Right cardiac atrium (tissue), 5 donors: ENCODE measurements at regions not wholly inside any gene's neighbourhood (a gene's known extent, or its start where the extent isn't known, plus 50 kb on each side); places are given as distances from the start of the nearest gene placed in this dataset.

Experiments
- ATAC-seq, 2 donors: fragments of 200-7000 bp; cut with Tn5 transposase; one replicate each; pipeline versions ENCODE4 v1.8.0 to v1.9.1; 2020; ENCODE audit warnings: moderate library complexity in 2 of 2, mild to moderate bottlenecking in 1 of 2
- DNase-seq, 3 donors: peaks; one replicate each; pipeline ENCODE4 v3.0.0-alpha.2; 2020
- H3K27ac ChIP-seq: one replicate; pipeline ENCODE4 v1.5.1; 2013; ENCODE audit warnings: mild to moderate bottlenecking, low read length, control low read depth, moderate library complexity
- H3K27me3 ChIP-seq: one replicate; pipeline ENCODE4 v1.6.1; 2013; ENCODE audit not compliant: control insufficient read depth, insufficient read depth
- H3K4me1 ChIP-seq: one replicate; pipeline ENCODE4 v1.6.1; 2013; ENCODE audit warnings: low read length; ENCODE audit not compliant: control insufficient read depth, insufficient read depth
- H3K4me3 ChIP-seq: one replicate; pipeline ENCODE4 v1.5.1; 2013; ENCODE audit warnings: low read length, control low read depth
- H3K9me3 ChIP-seq: one replicate; pipeline ENCODE4 v1.6.1; 2013; ENCODE audit warnings: low read length; ENCODE audit not compliant: control insufficient read depth
- WGBS: extraction: QIAGEN DNeasy Blood & Tissue Kit; methylation state at CpG from one replicate; pipeline ENCODE4 v1.1.7; 2013; 5-methylcytosine and 5-hydroxymethylcytosine counted together
- intact Hi-C, 4 donors: fragments of 100-400 bp; cut with DNase I; formaldehyde crosslinking; loops; one replicate each; pipeline versions ENCODE4 v1.11.0 to v1.14.0; 2022 to 2023
- donor health status: healthy with polysubstance abuse.
- donor health status: DM: no; HTN: yes; CAD: no.
- donor health status: DM: no; HTN: no; CAD: no.
- donor health status: DM: no; HTN: yes; CAD: no; lungs with severe emphysema.
- donor health status: DM: yes; HTN: yes; CAD: no.

DNA sequence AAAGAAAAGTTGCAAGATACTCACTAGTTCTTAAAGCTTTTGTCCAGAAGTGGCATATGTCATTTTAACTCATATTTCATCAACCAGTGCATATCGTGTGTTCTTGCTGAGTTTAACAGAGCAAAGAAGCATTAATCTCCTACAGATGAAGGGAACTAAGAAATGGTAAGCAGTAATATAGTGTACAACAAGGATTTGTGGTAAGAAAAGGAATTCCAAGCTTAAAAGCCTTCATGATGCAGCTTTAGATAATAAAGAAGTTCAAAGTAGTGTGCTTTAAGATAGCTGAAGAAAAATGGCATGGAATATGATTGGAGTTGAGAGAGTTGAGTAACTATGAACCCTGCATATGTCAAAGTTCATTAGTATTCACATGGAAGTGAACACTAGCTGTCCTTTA lies 649.8 kb upstream of the FSHR start:
- DNase-seq: no peak
- Histone ChIP-seq H3K27ac (no peak overlapping the region), H3K9me3 (no peaks in the 10 kb centered on the region), H3K27me3 (no peaks in the 10 kb centered on the region), H3K4me1 (no peaks in the 10 kb centered on the region), H3K4me3 (no peak overlapping the region)
- WGBS: 80% methylated on average over 1 of the region's 1 CpG
- ATAC-seq: no peak
- intact Hi-C loops: no loop called here

DNA sequence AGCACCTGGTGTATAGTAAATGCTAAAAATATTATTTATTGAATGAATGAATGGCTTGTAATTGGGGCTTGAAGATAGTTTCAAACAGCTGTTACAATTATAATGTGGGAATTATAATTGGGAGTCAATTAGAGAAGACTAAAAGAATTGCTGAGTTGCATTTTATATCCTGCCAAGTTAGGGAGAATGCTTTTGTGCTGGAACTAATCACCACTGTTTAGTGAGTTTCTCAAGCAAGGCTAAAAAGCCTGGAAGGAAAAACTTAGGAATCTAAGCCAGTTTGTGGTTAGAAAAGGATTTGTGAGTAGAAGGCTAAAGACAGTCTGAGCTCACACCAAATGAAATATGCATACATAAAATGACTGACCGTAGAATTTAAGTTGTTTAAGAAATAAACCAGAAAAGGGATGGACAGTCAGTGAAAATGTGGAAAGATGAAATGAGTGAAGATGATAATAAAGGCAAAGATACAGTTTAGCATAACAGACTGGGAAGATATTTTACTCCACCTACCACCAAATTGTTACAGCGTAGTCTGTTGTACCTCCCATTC lies 647.7 kb upstream of the FSHR start:
- DNase-seq (no peak), ATAC-seq (no peak)
- no peaks in the 10 kb centered on the region for H3K27me3 ChIP-seq
- no peak overlapping the region for H3K27ac ChIP-seq
- H3K4me3 ChIP-seq: no peak overlapping the region
- no peaks in the 10 kb centered on the region for H3K9me3 ChIP-seq
- intact Hi-C loops: no loop called here
- WGBS: 75% methylated on average over 2 of the region's 2 CpGs
- no peaks in the 10 kb centered on the region for H3K4me1 ChIP-seq

DNA sequence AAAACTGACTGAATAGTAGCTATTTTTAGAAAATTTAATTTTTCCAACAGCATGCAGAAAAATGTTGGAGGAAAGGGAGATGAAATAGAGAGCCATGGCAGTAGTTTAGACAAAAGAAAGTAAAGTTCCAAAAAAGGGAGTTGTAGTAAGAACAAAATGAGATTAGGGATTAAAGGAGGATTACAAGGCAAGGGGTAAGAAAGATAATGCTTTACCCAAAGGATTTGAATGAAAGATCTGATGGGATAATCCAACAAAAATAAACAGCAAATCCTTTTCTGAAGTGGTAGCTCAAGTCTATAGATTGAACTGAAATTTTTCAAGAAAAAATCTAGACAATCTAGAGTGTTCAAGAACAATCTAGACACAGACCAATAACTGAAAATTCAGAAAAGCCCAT lies 644.3 kb upstream of the FSHR start:
- Histone ChIP-seq H3K27ac (no peak overlapping the region), H3K4me3 (no peak overlapping the region), H3K9me3 (no peaks in the 10 kb centered on the region), H3K4me1 (no peaks in the 10 kb centered on the region), H3K27me3 (no peaks in the 10 kb centered on the region)
- ATAC-seq (no peak), DNase-seq (no peak)
- intact Hi-C loops: no loop called here

DNA sequence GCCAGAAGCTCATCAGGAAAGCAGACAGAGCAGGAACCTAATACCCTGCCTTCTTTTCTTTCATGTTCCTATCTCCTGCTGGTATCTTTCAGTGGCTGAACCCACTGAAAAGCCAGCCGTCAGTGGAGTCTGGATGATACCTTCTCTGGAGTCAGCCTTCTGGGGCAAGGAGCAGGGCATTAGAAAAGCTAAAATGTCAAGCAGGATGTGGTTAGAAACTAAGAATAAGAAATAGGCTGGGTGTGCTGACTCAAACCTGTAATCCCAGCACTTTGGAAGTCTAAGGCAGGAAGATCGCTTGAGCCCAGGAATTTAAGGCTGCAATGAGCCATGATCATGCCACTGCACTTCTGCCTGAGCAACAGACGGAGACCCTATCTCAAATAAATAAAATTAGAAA lies 642.0 kb upstream of the FSHR start:
- 81% methylated on average over 3 of the region's 3 CpGs for WGBS

DNA sequence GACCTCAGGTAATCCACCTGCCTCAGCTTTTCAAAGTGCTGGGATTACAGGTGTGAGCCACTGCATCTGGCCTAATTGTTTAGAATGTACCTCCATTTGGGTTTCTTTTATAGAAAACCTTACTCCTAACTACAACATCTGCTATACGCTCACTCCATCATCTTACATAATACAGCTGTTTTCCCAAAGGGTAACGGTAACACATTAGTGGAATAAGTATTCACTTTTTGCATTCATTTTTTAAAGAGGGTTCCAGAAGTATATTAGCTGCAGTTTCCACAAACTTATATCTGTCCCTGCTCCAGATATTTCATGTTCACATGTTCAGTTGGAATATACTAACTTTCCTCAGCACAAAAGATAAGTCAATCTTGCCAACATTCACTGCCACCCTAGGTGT lies 640.1 kb upstream of the FSHR start:
- ATAC-seq: no peak
- Histone ChIP-seq H3K4me1 (no peaks in the 10 kb centered on the region), H3K27ac (no peak overlapping the region), H3K9me3 (no peaks in the 10 kb centered on the region), H3K4me3 (no peak overlapping the region), H3K27me3 (no peaks in the 10 kb centered on the region)
- WGBS: 79% methylated on average over 2 of the region's 2 CpGs
- intact Hi-C loops: no loop called here
- DNase-seq: no peak

More for the DNA sequence above, 642.0 kb upstream of the FSHR start:
- Histone ChIP-seq H3K4me1 (no peaks in the 10 kb centered on the region), H3K27ac (no peak overlapping the region), H3K27me3 (no peaks in the 10 kb centered on the region), H3K9me3 (no peaks in the 10 kb centered on the region), H3K4me3 (no peak overlapping the region)
- DNase-seq (no peak), ATAC-seq (no peak)
- intact Hi-C loops: no loop called here

DNA sequence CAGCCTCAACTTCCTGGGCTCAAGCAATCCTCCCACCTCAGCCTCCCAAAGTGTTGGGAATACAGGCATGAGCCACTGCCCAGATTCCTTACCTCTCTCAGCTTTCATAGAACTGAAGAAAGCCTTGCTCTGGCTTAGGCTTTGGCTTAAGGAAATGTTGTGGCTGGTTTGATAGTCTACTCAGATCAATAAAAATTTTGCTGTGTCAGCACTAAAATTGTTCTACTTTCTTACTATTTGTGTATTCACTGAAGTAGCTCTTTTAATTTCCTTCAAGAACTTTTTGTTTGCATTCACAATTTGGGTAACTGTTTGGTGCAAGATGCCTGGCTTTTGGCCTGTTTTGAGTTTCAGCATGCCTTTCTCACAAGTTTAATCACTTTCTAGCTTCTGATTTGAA lies 634.0 kb upstream of the FSHR start:
- ATAC-seq (no peak), DNase-seq (no peak)
- H3K4me3 ChIP-seq: no peak overlapping the region
- H3K9me3 ChIP-seq: no peaks in the 10 kb centered on the region
- no peaks in the 10 kb centered on the region for H3K4me1 ChIP-seq
- intact Hi-C loops: no loop called here
- no peaks in the 10 kb centered on the region for H3K27me3 ChIP-seq
- H3K27ac ChIP-seq: no peak overlapping the region

DNA sequence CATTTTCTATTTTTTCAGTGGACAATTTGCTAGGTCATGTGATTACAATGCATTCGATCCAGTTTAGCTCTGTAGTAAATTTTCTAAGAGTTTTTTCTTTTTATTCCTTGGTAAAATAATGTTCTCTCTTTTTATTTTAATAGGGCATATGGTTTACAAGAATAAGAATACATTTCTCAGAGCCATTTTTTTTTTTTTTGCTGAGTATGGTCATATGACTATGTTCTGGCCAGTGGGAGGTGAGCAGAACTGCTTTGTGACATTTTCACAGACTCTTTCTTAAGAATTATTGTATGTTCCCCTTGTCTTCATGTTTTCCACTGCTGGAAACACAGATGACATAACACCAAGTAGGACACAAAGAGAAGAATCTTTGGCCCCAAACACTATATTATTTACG lies 626.6 kb upstream of the FSHR start:
- H3K4me1 ChIP-seq: no peaks in the 10 kb centered on the region
- no peaks in the 10 kb centered on the region for H3K27me3 ChIP-seq
- no peak overlapping the region for H3K27ac ChIP-seq
- no peak overlapping the region for H3K4me3 ChIP-seq
- ATAC-seq (no peak), DNase-seq (no peak)
- H3K9me3 ChIP-seq: no peaks in the 10 kb centered on the region
- intact Hi-C loops: no loop called here
- WGBS: 79% methylated on average over 2 of the region's 2 CpGs

DNA sequence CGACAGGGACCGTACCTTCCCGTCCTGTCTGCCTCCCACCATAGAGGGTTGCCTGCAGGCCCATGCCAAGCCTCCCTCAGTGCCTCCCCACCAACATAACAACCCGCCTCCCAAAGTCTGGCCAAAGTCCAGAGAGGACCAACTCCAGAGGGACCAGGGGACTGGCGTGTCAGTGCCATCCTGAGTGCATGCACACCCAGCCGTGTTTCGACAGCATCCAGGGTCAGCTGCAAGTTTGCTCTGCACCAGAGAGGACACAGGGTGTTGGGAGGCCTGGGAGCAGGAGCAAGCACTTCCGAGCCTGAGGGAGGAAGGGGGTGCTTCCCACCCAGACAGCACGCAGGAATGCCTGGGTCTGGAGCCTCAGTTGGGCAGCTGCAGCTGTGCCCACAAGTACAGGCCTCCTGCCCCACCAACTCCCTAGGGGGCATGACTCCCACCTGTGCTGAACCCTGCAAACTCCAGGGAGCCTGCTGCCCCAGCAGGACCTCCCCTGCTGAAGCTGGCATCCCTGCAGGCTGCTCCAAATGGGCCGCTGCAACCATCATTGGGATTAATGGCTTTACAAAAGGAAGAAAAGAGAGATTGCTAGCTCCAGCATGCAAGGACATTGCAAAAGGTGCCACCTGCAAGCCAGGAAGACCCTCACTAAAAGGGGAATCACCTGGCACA lies 618.1 kb upstream of the FSHR start:
- no peaks in the 10 kb centered on the region for H3K9me3 ChIP-seq
- DNase-seq: peak in 2 of 3 donors; percentile 14 to 19
- WGBS: 91% methylated on average over 10 of the region's 10 CpGs
- no peaks in the 10 kb centered on the region for H3K27me3 ChIP-seq
- H3K4me1 ChIP-seq: no peaks in the 10 kb centered on the region
- H3K27ac ChIP-seq: no peak overlapping the region
- intact Hi-C loops: loop anchor here in 1 of 4 donors (5.0 kb wide), 1 partner anchor 375 kb away; no protein-coding TSS in a partner anchor
- peak in 1 of 2 donors; percentile 16 for ATAC-seq
- no peak overlapping the region for H3K4me3 ChIP-seq

DNA sequence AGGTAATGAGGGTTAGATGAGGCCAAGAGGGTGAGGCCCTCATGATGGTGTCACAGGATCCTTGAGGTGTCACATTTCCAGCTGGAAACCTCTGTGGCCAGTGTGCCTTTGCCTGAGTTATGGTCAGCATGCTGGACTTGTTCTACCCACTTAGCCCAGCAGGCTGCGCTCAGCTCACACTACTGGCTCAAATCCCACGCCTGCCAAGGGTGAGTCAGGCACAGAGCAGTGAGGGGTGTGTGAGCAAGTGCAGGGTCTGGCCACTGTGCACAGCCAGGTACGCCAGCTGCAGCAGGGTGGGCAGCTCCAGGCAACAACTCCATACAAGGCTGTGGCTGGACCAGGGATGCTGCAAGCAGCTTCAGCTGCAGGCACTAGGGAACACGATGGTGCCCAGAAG lies 616.6 kb upstream of the FSHR start:
- 62% methylated on average over 4 of the region's 4 CpGs for WGBS
- H3K27me3 ChIP-seq: no peaks in the 10 kb centered on the region
- intact Hi-C loops: loop anchor here in 1 of 4 donors (5.0 kb wide), 1 partner anchor 376 kb away; no protein-coding TSS in a partner anchor
- no peak overlapping the region for H3K27ac ChIP-seq
- no peak overlapping the region for H3K4me3 ChIP-seq
- no peaks in the 10 kb centered on the region for H3K9me3 ChIP-seq
- ATAC-seq (peak; percentile 69 to 71), DNase-seq (peak; percentile 24 to 54 (median 51))
- no peaks in the 10 kb centered on the region for H3K4me1 ChIP-seq

DNA sequence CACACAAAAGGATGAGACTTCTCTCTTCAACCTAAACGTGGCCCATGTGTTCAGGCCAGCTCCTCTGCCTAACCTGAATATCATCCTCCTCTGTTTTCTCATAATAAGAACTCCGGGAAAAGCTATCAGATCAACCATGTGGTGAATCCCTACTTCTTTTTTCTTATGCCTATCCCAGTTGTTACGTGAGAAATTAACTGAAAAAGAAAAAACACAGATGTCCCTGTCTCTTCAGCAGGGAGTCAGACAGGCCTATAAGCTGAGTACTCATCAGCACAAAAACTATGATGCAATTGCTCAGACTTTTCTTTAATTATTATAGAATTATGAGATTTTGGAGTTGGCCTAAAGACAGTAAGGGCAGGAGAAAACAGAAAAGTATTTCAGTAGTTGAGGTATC lies 613.0 kb upstream of the FSHR start:
- H3K27ac ChIP-seq: no peak overlapping the region
- H3K9me3 ChIP-seq: no peaks in the 10 kb centered on the region
- no peak for ATAC-seq
- H3K4me3 ChIP-seq: no peak overlapping the region
- intact Hi-C loops: loop anchor here in 1 of 4 donors (10.0 kb wide), 1 partner anchor 377 kb away; no protein-coding TSS in a partner anchor
- no peaks in the 10 kb centered on the region for H3K27me3 ChIP-seq
- no peak for DNase-seq
- H3K4me1 ChIP-seq: no peaks in the 10 kb centered on the region
- 65% methylated on average over 3 of the region's 3 CpGs for WGBS

DNA sequence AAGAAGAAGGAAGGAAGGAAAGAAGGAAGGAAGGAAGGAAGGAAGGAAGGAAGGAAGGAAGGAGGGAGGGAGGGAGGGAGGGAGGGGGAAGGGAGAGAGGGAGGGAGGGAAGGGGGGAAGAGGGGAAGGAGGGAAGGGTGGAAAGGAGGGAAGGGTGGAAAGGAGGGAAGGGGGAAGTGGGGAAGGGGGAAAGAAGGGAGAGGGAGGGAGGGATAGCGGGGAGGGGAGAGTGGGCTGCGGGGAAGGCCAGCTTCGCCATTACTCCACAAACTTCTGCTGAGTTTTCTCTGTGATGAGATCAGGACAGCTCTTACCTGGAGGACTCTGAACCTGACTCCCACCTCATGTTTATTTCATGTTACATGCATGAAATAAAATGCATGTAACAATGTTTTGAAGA lies 601.5 kb upstream of the FSHR start:
- Histone ChIP-seq H3K4me1 (no peaks in the 10 kb centered on the region), H3K9me3 (no peaks in the 10 kb centered on the region), H3K4me3 (no peak overlapping the region), H3K27me3 (no peaks in the 10 kb centered on the region), H3K27ac (no peak overlapping the region)
- 88% methylated on average over 3 of the region's 3 CpGs for WGBS
- intact Hi-C loops: no loop called here
- no peak for DNase-seq
- no peak for ATAC-seq

DNA sequence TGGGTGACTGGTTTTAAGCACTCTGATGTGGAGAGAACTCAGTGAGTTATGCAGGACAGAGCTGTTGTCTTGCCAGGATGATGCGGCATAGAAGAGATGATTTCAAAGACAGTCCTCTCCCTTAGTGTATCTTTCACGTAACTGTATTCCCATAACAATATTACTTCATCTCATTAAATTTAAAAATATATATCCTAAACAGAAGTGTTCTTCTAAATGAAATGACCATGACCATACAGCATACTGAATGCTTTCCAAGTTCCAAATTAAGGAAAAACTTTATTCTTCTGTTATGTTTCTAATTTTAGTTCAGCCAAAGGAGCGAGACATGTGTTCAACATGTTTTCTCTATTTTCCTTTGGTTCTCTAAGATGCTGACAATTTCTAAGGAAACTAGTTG lies 600.1 kb upstream of the FSHR start:
- WGBS: 69% methylated on average over 3 of the region's 3 CpGs
- H3K4me1 ChIP-seq: no peaks in the 10 kb centered on the region
- no peaks in the 10 kb centered on the region for H3K9me3 ChIP-seq
- ATAC-seq (no peak), DNase-seq (no peak)
- intact Hi-C loops: no loop called here
- no peak overlapping the region for H3K4me3 ChIP-seq
- no peaks in the 10 kb centered on the region for H3K27me3 ChIP-seq
- H3K27ac ChIP-seq: no peak overlapping the region
